H9 (cell line): ENCODE measurements at regions not wholly inside any gene's neighbourhood (a gene's known extent, or its start where the extent isn't known, plus 50 kb on each side); places are given as distances from the start of the nearest gene placed in this dataset.

Experiments
- DNase-seq: peaks from one replicate; pipeline ENCODE4 v3.0.0-alpha.2; 2017
- H2AFZ ChIP-seq: one replicate; pipeline ENCODE4 v1.6.1; 2013; ENCODE audit warnings: mild to moderate bottlenecking, low read length, control low read depth, moderate library complexity
- H2AK5ac ChIP-seq: 2 replicates; pipeline ENCODE4 v1.6.1; 2013; ENCODE audit warnings: low read length, control low read depth, mixed read lengths; ENCODE audit not compliant: insufficient read length
- H2BK120ac ChIP-seq: one replicate; pipeline ENCODE4 v1.6.1; 2013; ENCODE audit warnings: low read depth, mild to moderate bottlenecking, low read length, control low read depth, inconsistent platforms; ENCODE audit not compliant: poor library complexity, severe bottlenecking
- H2BK12ac ChIP-seq: 2 replicates; pipeline ENCODE4 v1.6.1; 2013; ENCODE audit warnings: low read length, control low read depth, mixed read lengths, low read depth; ENCODE audit not compliant: insufficient read length
- H2BK15ac ChIP-seq: 2 replicates; pipeline ENCODE4 v1.6.1; 2013; ENCODE audit warnings: low read depth, low read length, control low read depth
- H2BK20ac ChIP-seq: one replicate; pipeline ENCODE4 v1.6.1; 2013; ENCODE audit warnings: low read depth, mild to moderate bottlenecking, low read length, control low read depth, inconsistent platforms; ENCODE audit not compliant: poor library complexity, severe bottlenecking
- H2BK5ac ChIP-seq: 2 replicates; pipeline ENCODE4 v1.6.1; 2013; ENCODE audit warnings: low read length, control low read depth, mixed read lengths; ENCODE audit not compliant: insufficient read length
- H3K14ac ChIP-seq: 2 replicates; pipeline ENCODE4 v1.6.1; 2013; ENCODE audit warnings: low read length, control low read depth; ENCODE audit not compliant: insufficient read depth
- H3K18ac ChIP-seq: 2 replicates; pipeline ENCODE4 v1.6.1; 2013; ENCODE audit warnings: low read depth, mild to moderate bottlenecking, mixed read lengths, low read length, control low read depth; ENCODE audit not compliant: insufficient read length
- H3K23ac ChIP-seq: 2 replicates; pipeline ENCODE4 v1.6.1; 2013; ENCODE audit warnings: low read length, control low read depth, mixed read lengths, low read depth; ENCODE audit not compliant: insufficient read length
- H3K23me2 ChIP-seq: 2 replicates; pipeline ENCODE4 v1.6.1; 2013; ENCODE audit warnings: low read depth, mild to moderate bottlenecking, mixed read lengths, low read length, control low read depth; ENCODE audit not compliant: insufficient read length, poor library complexity, severe bottlenecking
- H3K27ac ChIP-seq: 2 replicates; pipeline ENCODE4 v1.5.1; 2013; ENCODE audit warnings: low read length, control low read depth, mixed read lengths, low read depth; ENCODE audit not compliant: insufficient read length
- H3K27me3 ChIP-seq: 2 replicates; pipeline ENCODE4 v1.6.1; 2013; ENCODE audit warnings: low read length, control low read depth, inconsistent platforms; ENCODE audit not compliant: insufficient read depth
- H3K4ac ChIP-seq: 2 replicates; pipeline ENCODE4 v1.6.1; 2013; ENCODE audit warnings: low read depth, mild to moderate bottlenecking, control low read depth, inconsistent platforms, low read length, moderate library complexity
- H3K4me1 ChIP-seq: 2 replicates; pipeline ENCODE4 v1.6.1; 2013; ENCODE audit warnings: low read length, control low read depth, inconsistent platforms; ENCODE audit not compliant: insufficient read depth
- H3K4me2 ChIP-seq: 2 replicates; pipeline ENCODE4 v1.6.1; 2013; ENCODE audit warnings: low read length, control low read depth, mixed read lengths; ENCODE audit not compliant: insufficient read length, insufficient read depth
- H3K56ac ChIP-seq: 2 replicates; pipeline ENCODE4 v1.6.1; 2013; ENCODE audit warnings: low read depth, mild to moderate bottlenecking, mixed read lengths, low read length, control low read depth; ENCODE audit not compliant: insufficient read length
- H3K79me1 ChIP-seq: 2 replicates; pipeline ENCODE4 v1.6.1; 2013; ENCODE audit warnings: low read depth, mild to moderate bottlenecking, moderate library complexity, low read length, control low read depth, inconsistent platforms; ENCODE audit not compliant: insufficient read depth, poor library complexity, severe bottlenecking
- H3K79me2 ChIP-seq: 2 replicates; pipeline ENCODE4 v1.6.1; 2013; ENCODE audit warnings: low read length, control low read depth, inconsistent platforms; ENCODE audit not compliant: insufficient read depth
- H3K9ac ChIP-seq: 2 replicates; pipeline ENCODE4 v1.6.1; 2013; ENCODE audit warnings: low read length, control low read depth, mixed read lengths; ENCODE audit not compliant: insufficient read length; ENCODE audit errors: extremely low read depth
- H3K9me3 ChIP-seq: one replicate; pipeline ENCODE4 v1.6.1; 2013; ENCODE audit warnings: low read depth, low read length, inconsistent platforms; ENCODE audit not compliant: control insufficient read depth
- H3T11ph ChIP-seq: one replicate; pipeline ENCODE4 v1.6.1; 2013; ENCODE audit warnings: mild to moderate bottlenecking, low read length, control low read depth, inconsistent platforms
- H4K20me1 ChIP-seq: one replicate; pipeline ENCODE4 v1.6.1; 2013; ENCODE audit not compliant: control insufficient read depth, insufficient read length, insufficient read depth
- H4K5ac ChIP-seq: 2 replicates; pipeline ENCODE4 v1.6.1; 2013; ENCODE audit warnings: low read depth, mild to moderate bottlenecking, mixed read lengths, low read length, control low read depth; ENCODE audit not compliant: insufficient read length
- H4K8ac ChIP-seq: replicated peaks from 2 replicates; pipeline ENCODE4 v1.6.1; 2013; ENCODE audit warnings: low read length, control low read depth, mixed read lengths, low read depth; ENCODE audit not compliant: insufficient read length
- H4K91ac ChIP-seq: 2 replicates; pipeline ENCODE4 v1.6.1; 2013; ENCODE audit warnings: low read depth, mild to moderate bottlenecking, moderate library complexity, mixed read lengths, low read length, control low read depth; ENCODE audit not compliant: insufficient read length
- H3K27ac Mint-ChIP-seq, 3 experiments: 2 replicates in 2 of 3; 3 replicates in 1 of 3; pipeline ENCODE4 v1.8.0; 2020 to 2021; ENCODE audit warnings: mixed read lengths in 3 of 3, mild to moderate bottlenecking in 1 of 3, moderate library complexity in 1 of 3
- H3K27me3 Mint-ChIP-seq: 2 replicates; pipeline ENCODE4 v1.8.0; 2021; ENCODE audit warnings: low read depth, mild to moderate bottlenecking, moderate library complexity, mixed read lengths
- H3K36me3 Mint-ChIP-seq, 3 experiments: 2 replicates in 2 of 3; 3 replicates in 1 of 3; pipeline ENCODE4 v1.8.0; 2020 to 2021; ENCODE audit warnings: low read depth in 3 of 3, mixed read lengths in 3 of 3; ENCODE audit not compliant: insufficient read depth in 1 of 3
- H3K4me1 Mint-ChIP-seq, 2 experiments: 2 replicates each; pipeline ENCODE4 v1.8.0; 2020; ENCODE audit warnings: mixed read lengths in 2 of 2
- H3K4me3 Mint-ChIP-seq, 2 experiments: 2 replicates in 1 of 2; 3 replicates in 1 of 2; pipeline ENCODE4 v1.8.0; 2020 to 2021; ENCODE audit warnings: mild to moderate bottlenecking in 2 of 2, mixed read lengths in 2 of 2, moderate library complexity in 1 of 2
- H3K9me3 Mint-ChIP-seq, 2 experiments: 2 replicates in 1 of 2; 3 replicates in 1 of 2; pipeline ENCODE4 v1.8.0; 2020; ENCODE audit warnings: mild to moderate bottlenecking in 2 of 2, mixed read lengths in 2 of 2, moderate library complexity in 1 of 2
- CTCF ChIP-seq: fragments of 200-600 bp; sonication (generic); conservative IDR thresholded peaks from 3 replicates; pipeline ENCODE4 v1.8.0; 2021; ENCODE audit warnings: antibody characterized with exemption, mild to moderate bottlenecking
- WGBS: extraction: QIAGEN DNeasy Blood & Tissue Kit; methylation state at CpG from one replicate; pipeline ENCODE4 v1.1.7; 2013; ENCODE audit warnings: missing lambda C conversion rate, low lambda C conversion rate, mixed read lengths; ENCODE audit not compliant: insufficient read length; ENCODE audit errors: extremely low coverage; 5-methylcytosine and 5-hydroxymethylcytosine counted together

GRCh38 chr2:128441341-128442052, 122.8 kb upstream of the HS6ST1 start:
- H2BK20ac ChIP-seq, result no peak overlapping the region
- peak overlapping the region in 1 of 3 experiments; percentile 75; a peak in 1 of 7 replicates for H3K27ac Mint-ChIP-seq

More at GRCh38 chr2:128441341-128442052, 122.8 kb upstream of the HS6ST1 start:
- H3K79me2 ChIP-seq, result no peaks in the 10 kb centered on the region
- H3K14ac ChIP-seq, result no peak overlapping the region; the same call in 1 of the 2 replicates
- no peak overlapping the region for H2BK15ac ChIP-seq
- no CpG with 5 or more reads among the region's 18 CpGs for WGBS
- no peak overlapping the region for H4K8ac ChIP-seq
- no peaks in the 10 kb centered on the region for H3K79me1 ChIP-seq
- peak overlapping the region; percentile 27 for H3K18ac ChIP-seq
- no peak overlapping the region for H3K9ac ChIP-seq
- H3K23me2 ChIP-seq, result no peaks in the 10 kb centered on the region
- 0 out of 2 replicates have a peak, but pooled peaks cover 1% of the 10 kb centered on the region for H3K27me3 Mint-ChIP-seq
- no peak overlapping the region for H2AK5ac ChIP-seq
- H2BK120ac ChIP-seq, result no peak overlapping the region
- H2BK5ac ChIP-seq, result no peak overlapping the region
- no peak overlapping the region for H3K56ac ChIP-seq
- H3T11ph ChIP-seq, result no peak overlapping the region
- H3K4me2 ChIP-seq, result no peak overlapping the region
- H4K5ac ChIP-seq, result no peak overlapping the region
- H3K4me3 Mint-ChIP-seq, result peak overlapping the region in 1 of 2 experiments; percentile 32; a peak in 1 of 5 replicates
- no peak overlapping the region for H3K27ac ChIP-seq
- no peak overlapping the region for H4K91ac ChIP-seq
- H3K36me3 Mint-ChIP-seq, result no peaks in the 10 kb centered on the region
- no peaks in the 10 kb centered on the region for H4K20me1 ChIP-seq
- H3K9me3 ChIP-seq, result no peaks in the 10 kb centered on the region
- TF ChIP-seq CTCF, result no peak
- no peak overlapping the region for H3K4ac ChIP-seq
- no peaks in the 10 kb centered on the region for H3K9me3 Mint-ChIP-seq
- H3K4me1 ChIP-seq, result peaks cover 3% of the 10 kb centered on the region; the same call in 1 of the 2 replicates
- no peak for DNase-seq
- no peak overlapping the region for H2AFZ ChIP-seq
- H3K27me3 ChIP-seq, result no peaks in the 10 kb centered on the region
- H2BK12ac ChIP-seq, result no peak overlapping the region
- no peak overlapping the region for H3K23ac ChIP-seq
- H3K4me1 Mint-ChIP-seq, result peaks cover 21 to 23% of the 10 kb centered on the region in 2 experiments
